NCI-H345 (cell line): ENCODE measurements at regions not wholly inside any gene's neighbourhood (a gene's known extent, or its start where the extent isn't known, plus 50 kb on each side); places are given as distances from the start of the nearest gene placed in this dataset.

Source experiments
- DNase-seq: peaks from one replicate; lab custom pipeline; 2025; lab: John Stamatoyannopoulos, UW

DNA sequence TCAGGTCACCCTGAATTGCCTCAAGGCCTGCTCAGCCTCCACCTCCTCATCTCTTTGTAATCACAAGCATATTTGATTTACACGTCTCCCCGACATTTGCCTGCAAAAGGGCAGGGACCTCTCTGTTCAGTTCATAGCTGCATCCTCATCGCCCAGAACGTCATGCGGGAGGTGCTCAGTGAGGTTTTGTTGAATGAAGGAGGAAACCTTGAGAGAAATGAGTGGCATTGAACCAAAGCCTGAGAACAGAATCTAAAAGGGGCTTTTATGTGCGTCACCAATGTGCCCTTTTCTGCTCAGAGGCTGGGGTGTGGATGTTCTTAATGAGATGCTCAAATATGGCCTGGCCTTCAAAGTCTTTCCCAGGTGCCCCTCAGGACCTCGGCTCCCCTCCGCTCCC, 50.0 kb upstream of the LHX5 start:
- no peak for DNase-seq
